ENCODE measurements at regions not wholly inside any gene's neighbourhood (a gene's known extent, or its start where the extent isn't known, plus 50 kb on each side); places are given as distances from the start of the nearest gene placed in this dataset.

DNA sequence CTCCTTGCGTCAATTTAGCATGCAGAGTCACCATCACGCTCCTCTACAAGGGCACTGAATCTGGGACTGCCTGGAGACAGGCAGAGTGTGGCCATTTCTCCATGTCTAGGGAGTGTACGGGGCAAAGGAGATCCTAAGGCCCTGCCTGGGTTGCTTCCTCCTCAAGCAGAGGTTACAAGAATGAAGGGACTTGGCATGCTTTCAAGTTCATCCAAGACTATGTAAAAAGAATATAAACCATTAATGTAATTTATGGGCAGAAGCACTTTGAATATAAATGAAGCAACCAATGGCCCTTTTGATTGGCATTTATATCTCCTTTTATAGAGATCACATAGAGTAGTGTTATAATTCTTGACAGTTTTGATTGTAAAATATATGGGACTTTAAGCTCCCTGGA lies 137.5 kb downstream of the BTBD3 start:
- no peaks in the 10 kb centered on the region for H3K79me2 ChIP-seq (ENCODE audit: insufficient read depth, low read length)
- H3K4me1 ChIP-seq (ENCODE audit: insufficient read depth, low read length): no peaks in the 10 kb centered on the region
- no peak overlapping the region for H3K9ac ChIP-seq (ENCODE audit: low read depth, low read length)
- no peaks in the 10 kb centered on the region for H3K9me3 ChIP-seq (ENCODE audit: insufficient read depth, low read length, severe bottlenecking)
- TF ChIP-seq, protein P1, sequence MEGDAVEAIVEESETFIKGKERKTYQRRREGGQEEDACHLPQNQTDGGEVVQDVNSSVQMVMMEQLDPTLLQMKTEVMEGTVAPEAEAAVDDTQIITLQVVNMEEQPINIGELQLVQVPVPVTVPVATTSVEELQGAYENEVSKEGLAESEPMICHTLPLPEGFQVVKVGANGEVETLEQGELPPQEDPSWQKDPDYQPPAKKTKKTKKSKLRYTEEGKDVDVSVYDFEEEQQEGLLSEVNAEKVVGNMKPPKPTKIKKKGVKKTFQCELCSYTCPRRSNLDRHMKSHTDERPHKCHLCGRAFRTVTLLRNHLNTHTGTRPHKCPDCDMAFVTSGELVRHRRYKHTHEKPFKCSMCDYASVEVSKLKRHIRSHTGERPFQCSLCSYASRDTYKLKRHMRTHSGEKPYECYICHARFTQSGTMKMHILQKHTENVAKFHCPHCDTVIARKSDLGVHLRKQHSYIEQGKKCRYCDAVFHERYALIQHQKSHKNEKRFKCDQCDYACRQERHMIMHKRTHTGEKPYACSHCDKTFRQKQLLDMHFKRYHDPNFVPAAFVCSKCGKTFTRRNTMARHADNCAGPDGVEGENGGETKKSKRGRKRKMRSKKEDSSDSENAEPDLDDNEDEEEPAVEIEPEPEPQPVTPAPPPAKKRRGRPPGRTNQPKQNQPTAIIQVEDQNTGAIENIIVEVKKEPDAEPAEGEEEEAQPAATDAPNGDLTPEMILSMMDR (IDR thresholded peaks at IDR 0.05; ENCODE audit: borderline replicate concordance, extremely low read depth, low read length, poor library complexity, severe bottlenecking): no peak
- TF ChIP-seq EZH2 (IDR thresholded peaks at IDR 0.05; ENCODE audit: borderline replicate concordance, low read depth, low read length, severe bottlenecking): no peak
- DNase-seq: no peak
- H2AFZ ChIP-seq (ENCODE audit: low read depth, low read length): no peak overlapping the region
- H3K4me2 ChIP-seq (ENCODE audit: insufficient read depth, low read length): no peak overlapping the region
- H3K27me3 ChIP-seq (ENCODE audit: insufficient read depth, low read length, poor library complexity): peaks cover 2% of the 10 kb centered on the region
- 0 out of 2 replicates have a peak, but pooled peaks cover 2% of the 10 kb centered on the region for H4K20me1 ChIP-seq (ENCODE audit: insufficient read depth, low read length)
- no peak overlapping the region for H3K27ac ChIP-seq (ENCODE audit: low read length)
- ATAC-seq (ENCODE audit: insufficient read depth, low read depth): no peak
- H3K4me3 ChIP-seq (ENCODE audit: low read depth in 1 of 2, low read length in 2 of 2): no peak overlapping the region
- H3K36me3 ChIP-seq (ENCODE audit: insufficient read depth, low read length): no peaks in the 10 kb centered on the region

DNA sequence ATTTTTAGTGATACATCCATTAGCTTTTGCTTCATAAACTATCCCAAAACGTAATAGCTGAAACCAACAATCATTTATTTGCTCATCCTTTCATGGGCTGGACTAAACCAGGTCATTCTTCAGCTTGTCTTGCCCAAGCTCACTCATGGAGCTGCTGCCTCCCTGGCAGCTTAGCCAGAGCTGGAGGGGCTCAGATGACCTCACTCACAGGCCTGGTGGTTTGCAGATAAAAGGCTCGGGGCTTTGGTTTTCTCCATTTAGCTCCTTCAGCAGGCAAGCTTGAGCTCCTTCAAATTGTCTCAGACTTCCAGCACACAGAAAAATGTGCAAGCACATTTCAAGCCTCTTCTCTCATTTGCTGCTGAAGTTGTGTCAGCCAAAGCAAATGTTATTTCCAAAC lies 139.1 kb downstream of the BTBD3 start:
- H3K36me3 ChIP-seq (ENCODE audit: insufficient read depth, low read length): no peaks in the 10 kb centered on the region
- H3K27me3 ChIP-seq (ENCODE audit: insufficient read depth, low read length, poor library complexity): peaks cover 2% of the 10 kb centered on the region
- no peak overlapping the region for H2AFZ ChIP-seq (ENCODE audit: low read depth, low read length)
- H3K9me3 ChIP-seq (ENCODE audit: insufficient read depth, low read length, severe bottlenecking): no peaks in the 10 kb centered on the region
- H3K79me2 ChIP-seq (ENCODE audit: insufficient read depth, low read length): no peaks in the 10 kb centered on the region
- H3K4me1 ChIP-seq (ENCODE audit: insufficient read depth, low read length): no peaks in the 10 kb centered on the region
- no peak overlapping the region for H3K4me3 ChIP-seq (ENCODE audit: low read depth in 1 of 2, low read length in 2 of 2)
- ATAC-seq (ENCODE audit: insufficient read depth, low read depth) (no peak), DNase-seq (no peak)
- H4K20me1 ChIP-seq (ENCODE audit: insufficient read depth, low read length): 0 out of 2 replicates have a peak, but pooled peaks cover 2% of the 10 kb centered on the region
- no peak overlapping the region for H3K4me2 ChIP-seq (ENCODE audit: insufficient read depth, low read length)
- TF ChIP-seq, protein P1 (IDR thresholded peaks at IDR 0.05; ENCODE audit: borderline replicate concordance, extremely low read depth, low read length, poor library complexity, severe bottlenecking): no peak
- no peak for TF ChIP-seq EZH2 (IDR thresholded peaks at IDR 0.05; ENCODE audit: borderline replicate concordance, low read depth, low read length, severe bottlenecking)
- no peak overlapping the region for H3K27ac ChIP-seq (ENCODE audit: low read length)
- H3K9ac ChIP-seq (ENCODE audit: low read depth, low read length): no peak overlapping the region

DNA sequence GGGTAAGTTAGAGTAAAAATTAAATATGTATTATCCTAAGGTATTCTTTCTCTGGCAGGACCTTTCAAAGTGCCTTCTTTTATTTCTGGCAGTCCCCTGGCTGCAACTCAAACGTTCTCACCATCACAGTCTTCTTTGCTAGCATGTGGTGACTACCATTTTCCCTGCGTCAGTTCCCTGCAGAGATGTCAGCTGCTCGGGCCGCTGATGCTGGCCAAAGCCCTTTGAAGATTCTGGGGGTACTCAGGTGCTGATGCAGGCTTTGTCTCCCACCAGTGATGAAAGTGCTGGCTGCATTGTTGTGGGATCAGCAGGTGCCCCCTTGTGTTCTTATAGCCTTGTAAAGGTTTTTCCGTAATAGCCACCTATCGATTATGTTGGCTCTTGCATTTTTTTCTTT lies 140.1 kb downstream of the BTBD3 start:
- no peak for TF ChIP-seq EZH2 (IDR thresholded peaks at IDR 0.05; ENCODE audit: borderline replicate concordance, low read depth, low read length, severe bottlenecking)
- TF ChIP-seq, protein P1 (IDR thresholded peaks at IDR 0.05; ENCODE audit: borderline replicate concordance, extremely low read depth, low read length, poor library complexity, severe bottlenecking): no peak
- ATAC-seq (ENCODE audit: insufficient read depth, low read depth): no peak
- no peak for DNase-seq
- Histone ChIP-seq H3K4me2 (ENCODE audit: insufficient read depth, low read length) (no peak overlapping the region), H3K27me3 (ENCODE audit: insufficient read depth, low read length, poor library complexity) (peaks cover 2% of the 10 kb centered on the region), H3K36me3 (ENCODE audit: insufficient read depth, low read length) (no peaks in the 10 kb centered on the region), H4K20me1 (ENCODE audit: insufficient read depth, low read length) (0 out of 2 replicates have a peak, but pooled peaks cover 2% of the 10 kb centered on the region), H3K4me1 (ENCODE audit: insufficient read depth, low read length) (no peaks in the 10 kb centered on the region), H3K9me3 (ENCODE audit: insufficient read depth, low read length, severe bottlenecking) (no peaks in the 10 kb centered on the region), H3K79me2 (ENCODE audit: insufficient read depth, low read length) (no peaks in the 10 kb centered on the region), H3K4me3 (ENCODE audit: low read depth in 1 of 2, low read length in 2 of 2) (no peak overlapping the region), H3K27ac (ENCODE audit: low read length) (no peak overlapping the region), H2AFZ (ENCODE audit: low read depth, low read length) (no peak overlapping the region), H3K9ac (ENCODE audit: low read depth, low read length) (no peak overlapping the region)

DNA sequence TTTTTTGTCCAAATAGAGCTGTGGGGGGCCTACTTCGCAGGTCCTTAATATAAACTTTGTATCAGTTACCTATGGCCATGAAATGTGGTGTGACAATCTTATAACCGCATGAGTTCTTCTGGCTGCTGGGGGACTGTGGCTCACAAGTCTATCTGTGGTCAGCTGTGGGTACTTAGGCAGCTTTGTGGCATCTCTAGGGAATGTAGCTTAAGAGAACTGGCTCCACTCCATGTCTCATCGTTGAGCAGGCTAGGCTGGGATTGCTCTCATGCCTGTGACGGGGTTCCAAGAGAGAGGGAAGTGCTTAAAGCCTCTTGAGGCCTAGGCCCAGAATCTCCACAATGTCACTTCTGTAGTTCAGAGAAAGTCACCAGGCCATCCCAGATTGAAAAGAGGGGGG lies 140.5 kb downstream of the BTBD3 start:
- ATAC-seq (ENCODE audit: insufficient read depth, low read depth): no peak
- no peak overlapping the region for H3K9ac ChIP-seq (ENCODE audit: low read depth, low read length)
- H3K27me3 ChIP-seq (ENCODE audit: insufficient read depth, low read length, poor library complexity): peaks cover 2% of the 10 kb centered on the region
- no peak overlapping the region for H3K4me3 ChIP-seq (ENCODE audit: low read depth in 1 of 2, low read length in 2 of 2)
- no peaks in the 10 kb centered on the region for H3K9me3 ChIP-seq (ENCODE audit: insufficient read depth, low read length, severe bottlenecking)
- no peak overlapping the region for H3K27ac ChIP-seq (ENCODE audit: low read length)
- H4K20me1 ChIP-seq (ENCODE audit: insufficient read depth, low read length): 0 out of 2 replicates have a peak, but pooled peaks cover 2% of the 10 kb centered on the region
- no peak overlapping the region for H2AFZ ChIP-seq (ENCODE audit: low read depth, low read length)
- DNase-seq: no peak
- H3K4me2 ChIP-seq (ENCODE audit: insufficient read depth, low read length): no peak overlapping the region
- H3K36me3 ChIP-seq (ENCODE audit: insufficient read depth, low read length): no peaks in the 10 kb centered on the region
- TF ChIP-seq, protein P1 (IDR thresholded peaks at IDR 0.05; ENCODE audit: borderline replicate concordance, extremely low read depth, low read length, poor library complexity, severe bottlenecking): no peak
- TF ChIP-seq EZH2 (IDR thresholded peaks at IDR 0.05; ENCODE audit: borderline replicate concordance, low read depth, low read length, severe bottlenecking): no peak
- H3K79me2 ChIP-seq (ENCODE audit: insufficient read depth, low read length): no peaks in the 10 kb centered on the region
- no peaks in the 10 kb centered on the region for H3K4me1 ChIP-seq (ENCODE audit: insufficient read depth, low read length)
